Adrenal gland (tissue), 5 donors: ENCODE measurements at regions not wholly inside any gene's neighbourhood (a gene's known extent, or its start where the extent isn't known, plus 50 kb on each side); places are given as distances from the start of the nearest gene placed in this dataset.

ENCODE experiments used
- POLR2A ChIP-seq, 2 donors: fragments of 450-650 bp; IDR thresholded peaks; one replicate each; pipeline ENCODE4 v1.6.1; 2017; ENCODE audit warnings: antibody characterized with exemption in 2 of 2, mild to moderate bottlenecking in 2 of 2, moderate library complexity in 1 of 2
- TF ChIP-seq, protein P1 (sequence below), 6 experiments: fragments of 450-650 bp in 4 of 6; fragments of 200-600 bp in 2 of 6; sonication (generic) in 1 of 6; IDR thresholded peaks; 1 replicate in 5 of 6; 2 replicates in 1 of 6; pipeline versions ENCODE4 v1.5.1 to v1.8.0; 2016 to 2021; ENCODE audit warnings: antibody characterized with exemption in 6 of 6, mild to moderate bottlenecking in 2 of 6, moderate library complexity in 1 of 6
- donor health status: DM: no; HTN: no; CAD: no.

DNA sequence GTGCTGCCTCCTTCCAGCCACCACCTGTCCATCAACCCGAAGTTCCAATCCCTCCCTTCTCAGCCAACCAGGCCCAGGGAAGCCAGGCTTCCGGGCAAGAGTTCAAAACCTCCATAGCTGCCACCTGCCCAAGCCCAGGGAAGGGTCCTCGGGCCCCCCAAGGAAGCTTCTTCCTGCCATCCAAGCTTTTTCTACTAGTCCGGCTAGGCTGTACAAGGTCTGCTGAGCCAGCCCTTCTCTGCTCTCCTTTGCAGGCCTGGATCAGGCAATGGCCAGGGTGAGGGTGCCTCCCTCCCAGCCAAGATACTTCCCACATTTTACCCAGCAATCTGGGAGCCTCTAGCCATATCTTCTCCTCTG is 96.2 kb downstream of the PJA1 start:
- TF ChIP-seq, protein P1, sequence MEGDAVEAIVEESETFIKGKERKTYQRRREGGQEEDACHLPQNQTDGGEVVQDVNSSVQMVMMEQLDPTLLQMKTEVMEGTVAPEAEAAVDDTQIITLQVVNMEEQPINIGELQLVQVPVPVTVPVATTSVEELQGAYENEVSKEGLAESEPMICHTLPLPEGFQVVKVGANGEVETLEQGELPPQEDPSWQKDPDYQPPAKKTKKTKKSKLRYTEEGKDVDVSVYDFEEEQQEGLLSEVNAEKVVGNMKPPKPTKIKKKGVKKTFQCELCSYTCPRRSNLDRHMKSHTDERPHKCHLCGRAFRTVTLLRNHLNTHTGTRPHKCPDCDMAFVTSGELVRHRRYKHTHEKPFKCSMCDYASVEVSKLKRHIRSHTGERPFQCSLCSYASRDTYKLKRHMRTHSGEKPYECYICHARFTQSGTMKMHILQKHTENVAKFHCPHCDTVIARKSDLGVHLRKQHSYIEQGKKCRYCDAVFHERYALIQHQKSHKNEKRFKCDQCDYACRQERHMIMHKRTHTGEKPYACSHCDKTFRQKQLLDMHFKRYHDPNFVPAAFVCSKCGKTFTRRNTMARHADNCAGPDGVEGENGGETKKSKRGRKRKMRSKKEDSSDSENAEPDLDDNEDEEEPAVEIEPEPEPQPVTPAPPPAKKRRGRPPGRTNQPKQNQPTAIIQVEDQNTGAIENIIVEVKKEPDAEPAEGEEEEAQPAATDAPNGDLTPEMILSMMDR (IDR thresholded peaks at IDR 0.05) = no peak
- no peak for TF ChIP-seq POLR2A (IDR thresholded peaks at IDR 0.05)
